Endothelial cell of umbilical vein (primary cell): ENCODE measurements at regions not wholly inside any gene's neighbourhood (a gene's known extent, or its start where the extent isn't known, plus 50 kb on each side); places are given as distances from the start of the nearest gene placed in this dataset.

Source experiments
- CTCF ChIP-seq, 2 donors: IDR thresholded peaks; 1 replicate in 1 of 2; 2 replicates in 1 of 2; pipeline ENCODE4 v1.5.1; 2011; ENCODE audit warnings: low read length in 2 of 2, mild to moderate bottlenecking in 2 of 2, moderate library complexity in 2 of 2, control low read depth in 1 of 2, inconsistent platforms in 1 of 2, low read depth in 1 of 2; ENCODE audit not compliant: insufficient read depth in 1 of 2; ENCODE audit errors: extremely low read depth in 1 of 2
- JUN ChIP-seq: IDR thresholded peaks from 2 replicates; pipeline ENCODE4 v1.6.1; 2011; ENCODE audit warnings: borderline replicate concordance, low read depth; ENCODE audit not compliant: insufficient read length, insufficient read depth
- MAX ChIP-seq: IDR thresholded peaks from 2 replicates; pipeline ENCODE4 v1.6.1; 2011; ENCODE audit not compliant: insufficient read depth, insufficient read length
- POLR2A ChIP-seq: IDR thresholded peaks from 2 replicates; pipeline ENCODE4 v1.6.1; 2012; ENCODE audit warnings: low read depth, mild to moderate bottlenecking, control low read depth, low read length
- POLR2AphosphoS5 ChIP-seq: IDR thresholded peaks from 2 replicates; pipeline ENCODE4 v1.6.1; 2012; ENCODE audit warnings: low read depth, mild to moderate bottlenecking, control low read depth, low read length, moderate library complexity; ENCODE audit not compliant: insufficient read depth

GRCh38 chr6:132005178-132005577 is 54.0 kb upstream of the CCN2 start:
- TF ChIP-seq POLR2AphosphoS5 (no peak), CTCF (IDR thresholded peaks at IDR 0.05; ENCODE audit: extremely low read depth in 1 of 2, insufficient read depth in 1 of 2, low read depth in 1 of 2, low read length in 2 of 2) (no peak), MAX (no peak), POLR2A (no peak), JUN (no peak)
